Testis (tissue), 2 donors: ENCODE measurements at regions not wholly inside any gene's neighbourhood (a gene's known extent, or its start where the extent isn't known, plus 50 kb on each side); places are given as distances from the start of the nearest gene placed in this dataset.

Experiments
- CTCF ChIP-seq, 3 experiments: fragments of 450-650 bp in 2 of 3; fragments of 200-600 bp in 1 of 3; sonication (generic) in 1 of 3; IDR thresholded peaks; one replicate each; pipeline ENCODE4 v1.5.1; 2016 to 2019; ENCODE audit warnings: antibody characterized with exemption in 3 of 3, mild to moderate bottlenecking in 2 of 3, moderate library complexity in 1 of 3
- POLR2A ChIP-seq: fragments of 450-650 bp; IDR thresholded peaks from one replicate; pipeline ENCODE4 v1.6.1; 2017; ENCODE audit warnings: antibody characterized with exemption, mild to moderate bottlenecking, moderate library complexity

- TF ChIP-seq CTCF (IDR thresholded peaks at IDR 0.05), result no peak
- TF ChIP-seq POLR2A, result no peak
These were observed 505.1 kb downstream of the CETN3 start for GRCh38 chr5:89904442-89904841.
